ENCODE measurements at regions not wholly inside any gene's neighbourhood (a gene's known extent, or its start where the extent isn't known, plus 50 kb on each side); places are given as distances from the start of the nearest gene placed in this dataset.
"Not testable (repeated sequence)": the region's sequence is repeated elsewhere in the genome, so short reads cannot be mapped to it uniquely, and the experiment has no call there.

- TF ChIP-seq CTCF (conservative IDR thresholded peaks at IDR 0.05; ENCODE audit: low read depth, low read length); EZH2 (IDR thresholded peaks at IDR 0.05; ENCODE audit: borderline replicate concordance, low read depth, low read length, poor library complexity, severe bottlenecking): not testable (repeated sequence)
Observed at GRCh38 chr16:33938097-33938496, 478.7 kb downstream of the TP53TG3F start.

Data from A673 (cell line).